SU-DHL-6 (cell line): ENCODE measurements at regions not wholly inside any gene's neighbourhood (a gene's known extent, or its start where the extent isn't known, plus 50 kb on each side); places are given as distances from the start of the nearest gene placed in this dataset.

Experiments used
- EZH2phosphoT487 ChIP-seq: fragments of 200-600 bp; sonication (generic), shearing (Covaris generic); conservative IDR thresholded peaks from 2 replicates; pipeline ENCODE4 v1.6.1; 2018; ENCODE audit warnings: mild to moderate bottlenecking, antibody characterized with exemption, low read length, moderate library complexity, mixed read lengths
- TF ChIP-seq, protein P1 (sequence below): fragments of 200-600 bp; sonication (generic); IDR thresholded peaks from one replicate; pipeline ENCODE4 v1.5.1; 2017; ENCODE audit warnings: antibody characterized with exemption, mild to moderate bottlenecking, low read length, moderate library complexity; ENCODE audit not compliant: insufficient read depth, poor library complexity, severe bottlenecking

DNA sequence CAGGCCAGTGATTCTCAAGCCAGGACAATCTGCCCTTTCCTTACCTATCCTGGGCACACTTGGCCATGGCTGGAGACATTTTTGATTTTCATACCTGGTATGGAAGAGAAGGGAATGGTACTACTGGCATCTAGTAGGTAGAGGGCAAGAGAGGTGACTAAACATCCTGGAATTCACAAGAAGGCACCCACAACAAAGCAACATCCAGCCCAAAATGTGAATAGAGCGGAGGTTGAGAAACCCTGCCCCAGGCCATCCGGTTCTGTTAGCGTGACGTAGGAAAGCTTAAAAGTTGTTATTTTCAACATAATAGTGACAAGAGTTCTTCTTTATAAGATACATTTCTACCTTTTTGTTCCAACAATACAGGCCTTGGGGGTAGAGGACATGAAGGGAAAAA, 114.9 kb upstream of the ALX4 start:
- TF ChIP-seq, protein P1, sequence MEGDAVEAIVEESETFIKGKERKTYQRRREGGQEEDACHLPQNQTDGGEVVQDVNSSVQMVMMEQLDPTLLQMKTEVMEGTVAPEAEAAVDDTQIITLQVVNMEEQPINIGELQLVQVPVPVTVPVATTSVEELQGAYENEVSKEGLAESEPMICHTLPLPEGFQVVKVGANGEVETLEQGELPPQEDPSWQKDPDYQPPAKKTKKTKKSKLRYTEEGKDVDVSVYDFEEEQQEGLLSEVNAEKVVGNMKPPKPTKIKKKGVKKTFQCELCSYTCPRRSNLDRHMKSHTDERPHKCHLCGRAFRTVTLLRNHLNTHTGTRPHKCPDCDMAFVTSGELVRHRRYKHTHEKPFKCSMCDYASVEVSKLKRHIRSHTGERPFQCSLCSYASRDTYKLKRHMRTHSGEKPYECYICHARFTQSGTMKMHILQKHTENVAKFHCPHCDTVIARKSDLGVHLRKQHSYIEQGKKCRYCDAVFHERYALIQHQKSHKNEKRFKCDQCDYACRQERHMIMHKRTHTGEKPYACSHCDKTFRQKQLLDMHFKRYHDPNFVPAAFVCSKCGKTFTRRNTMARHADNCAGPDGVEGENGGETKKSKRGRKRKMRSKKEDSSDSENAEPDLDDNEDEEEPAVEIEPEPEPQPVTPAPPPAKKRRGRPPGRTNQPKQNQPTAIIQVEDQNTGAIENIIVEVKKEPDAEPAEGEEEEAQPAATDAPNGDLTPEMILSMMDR = no peak
- TF ChIP-seq EZH2phosphoT487 = no peak
